SK-N-SH (cell line): ENCODE measurements at regions not wholly inside any gene's neighbourhood (a gene's known extent, or its start where the extent isn't known, plus 50 kb on each side); places are given as distances from the start of the nearest gene placed in this dataset.

ENCODE experiments used
- RFX5 ChIP-seq: IDR thresholded peaks from 2 replicates; pipeline ENCODE4 v1.6.1; 2012; ENCODE audit warnings: mild to moderate bottlenecking, improper control_type of control experiment, low read length
- TF ChIP-seq, protein P1 (sequence below): fragments of 200-600 bp; sonication (generic); IDR thresholded peaks from 2 replicates; pipeline ENCODE4 v1.6.1; 2017; ENCODE audit warnings: antibody characterized with exemption, mild to moderate bottlenecking, moderate library complexity

GRCh38 chr9:31790720-31791119, 593.7 kb upstream of the ACO1 start:
- no peak for TF ChIP-seq RFX5
- TF ChIP-seq, protein P1, sequence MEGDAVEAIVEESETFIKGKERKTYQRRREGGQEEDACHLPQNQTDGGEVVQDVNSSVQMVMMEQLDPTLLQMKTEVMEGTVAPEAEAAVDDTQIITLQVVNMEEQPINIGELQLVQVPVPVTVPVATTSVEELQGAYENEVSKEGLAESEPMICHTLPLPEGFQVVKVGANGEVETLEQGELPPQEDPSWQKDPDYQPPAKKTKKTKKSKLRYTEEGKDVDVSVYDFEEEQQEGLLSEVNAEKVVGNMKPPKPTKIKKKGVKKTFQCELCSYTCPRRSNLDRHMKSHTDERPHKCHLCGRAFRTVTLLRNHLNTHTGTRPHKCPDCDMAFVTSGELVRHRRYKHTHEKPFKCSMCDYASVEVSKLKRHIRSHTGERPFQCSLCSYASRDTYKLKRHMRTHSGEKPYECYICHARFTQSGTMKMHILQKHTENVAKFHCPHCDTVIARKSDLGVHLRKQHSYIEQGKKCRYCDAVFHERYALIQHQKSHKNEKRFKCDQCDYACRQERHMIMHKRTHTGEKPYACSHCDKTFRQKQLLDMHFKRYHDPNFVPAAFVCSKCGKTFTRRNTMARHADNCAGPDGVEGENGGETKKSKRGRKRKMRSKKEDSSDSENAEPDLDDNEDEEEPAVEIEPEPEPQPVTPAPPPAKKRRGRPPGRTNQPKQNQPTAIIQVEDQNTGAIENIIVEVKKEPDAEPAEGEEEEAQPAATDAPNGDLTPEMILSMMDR: no peak
